ENCODE measurements at regions not wholly inside any gene's neighbourhood (a gene's known extent, or its start where the extent isn't known, plus 50 kb on each side); places are given as distances from the start of the nearest gene placed in this dataset.

DNA sequence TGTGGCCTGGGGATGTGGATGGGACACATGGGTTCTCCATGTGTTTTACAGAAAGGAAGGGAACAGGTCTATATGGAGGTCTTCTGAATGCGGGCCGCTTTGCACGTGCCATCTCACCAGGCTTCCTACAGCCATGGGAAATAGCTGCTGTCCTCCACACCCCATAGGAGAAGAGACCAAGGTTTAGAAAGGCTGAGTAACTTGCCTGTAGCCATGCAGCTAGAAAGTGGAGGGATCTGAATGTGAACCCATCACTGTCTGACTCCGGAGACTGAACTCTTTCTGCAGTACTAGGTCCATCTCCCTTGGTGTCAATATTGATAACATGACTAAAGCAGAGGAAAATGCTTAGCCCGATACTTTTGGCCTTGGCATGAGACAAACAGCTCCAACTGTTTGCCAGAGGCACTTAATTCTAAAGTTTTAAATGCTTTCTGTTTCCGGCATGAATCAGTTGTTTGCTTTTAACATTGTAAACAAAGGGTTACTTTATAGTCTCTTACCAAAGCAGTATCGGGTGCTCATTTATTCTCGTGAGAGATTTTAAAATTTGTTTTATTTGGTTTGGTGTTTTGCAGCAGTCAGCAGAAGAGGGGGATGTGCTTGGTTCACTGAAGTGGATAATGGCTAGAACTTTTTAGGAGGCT is 64.8 kb upstream of the LOXL4 start:
- no peak for DNase-seq

DNA sequence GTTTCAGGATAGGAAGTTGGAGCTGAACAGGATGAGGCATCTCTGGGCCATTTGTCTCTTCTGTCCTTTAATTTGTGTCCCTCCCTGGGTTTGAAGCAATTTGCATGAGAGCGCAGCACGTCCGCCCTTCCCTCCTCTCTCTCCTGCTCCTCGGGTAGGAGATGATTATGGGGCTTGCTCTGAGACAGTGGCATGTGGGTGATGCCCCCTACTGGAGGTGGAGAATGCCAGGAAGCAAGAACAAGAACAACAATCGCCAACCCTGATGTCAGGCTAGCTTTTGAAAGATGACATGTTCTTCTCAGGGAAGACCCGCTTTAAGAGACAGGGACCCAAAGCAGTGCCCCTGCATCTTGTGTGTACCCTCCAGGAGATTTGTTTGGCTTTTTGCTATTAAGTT is 63.9 kb upstream of the LOXL4 start:
- DNase-seq, result peak; percentile 46

DNA sequence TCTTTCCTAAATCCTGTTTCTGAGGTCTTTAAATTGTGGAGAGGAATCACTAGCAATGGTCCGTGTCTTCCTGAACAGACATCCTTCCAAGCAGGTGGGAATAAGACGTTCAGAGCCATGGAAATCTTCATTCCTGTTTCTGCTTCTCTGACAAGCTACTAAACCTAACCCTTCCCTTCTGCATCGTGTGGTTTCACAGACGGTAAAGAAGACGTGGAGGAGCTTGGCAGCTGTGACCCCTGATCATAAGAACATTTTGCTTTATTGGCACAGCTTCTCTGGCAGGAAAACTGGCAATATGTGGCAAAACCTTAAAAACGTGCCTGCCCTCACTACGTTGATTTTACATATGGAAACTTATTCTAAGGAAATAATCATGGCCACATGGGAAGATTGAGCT is 63.0 kb upstream of the LOXL4 start:
- DNase-seq, result no peak

DNA sequence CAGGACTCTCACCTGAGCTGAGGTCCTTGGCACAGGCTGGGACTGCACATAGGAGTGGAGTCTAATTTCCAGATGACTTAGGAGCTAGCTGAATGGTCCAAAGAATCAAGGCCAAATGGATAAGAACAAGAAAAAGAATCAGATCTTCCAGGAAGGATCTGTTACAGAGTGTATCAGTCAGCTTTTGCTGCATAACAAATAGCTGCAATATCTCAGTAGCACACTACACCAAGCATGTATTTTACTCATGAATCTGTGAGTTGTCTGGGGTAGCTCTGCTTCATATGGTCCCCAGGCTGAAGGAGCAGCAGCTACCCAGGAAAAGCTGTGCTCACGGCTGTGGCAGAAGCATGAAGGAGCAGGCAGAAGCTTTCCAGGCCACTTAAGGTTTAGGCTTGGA is 60.6 kb upstream of the LOXL4 start:
- no peak for DNase-seq

DNA sequence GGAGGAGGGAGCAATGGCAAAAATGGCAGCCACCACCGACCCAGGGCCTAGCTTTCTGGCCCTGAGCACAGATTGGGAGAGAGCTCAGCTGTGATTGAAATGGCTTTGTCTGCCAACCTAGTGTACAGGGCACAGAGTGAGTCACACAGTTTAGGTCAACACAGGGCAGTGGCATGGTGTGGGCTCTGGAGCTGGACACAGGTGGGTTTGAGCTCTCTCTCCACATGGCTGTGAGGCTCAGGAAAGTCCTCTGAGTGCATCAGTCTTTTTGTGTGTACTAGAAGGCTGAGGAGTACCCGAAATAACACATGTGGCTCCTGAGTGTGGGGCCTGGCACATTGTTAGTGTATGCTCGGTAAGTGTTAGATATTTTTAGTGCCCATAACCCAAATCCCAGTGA is 60.2 kb upstream of the LOXL4 start:
- no peak for DNase-seq

DNA sequence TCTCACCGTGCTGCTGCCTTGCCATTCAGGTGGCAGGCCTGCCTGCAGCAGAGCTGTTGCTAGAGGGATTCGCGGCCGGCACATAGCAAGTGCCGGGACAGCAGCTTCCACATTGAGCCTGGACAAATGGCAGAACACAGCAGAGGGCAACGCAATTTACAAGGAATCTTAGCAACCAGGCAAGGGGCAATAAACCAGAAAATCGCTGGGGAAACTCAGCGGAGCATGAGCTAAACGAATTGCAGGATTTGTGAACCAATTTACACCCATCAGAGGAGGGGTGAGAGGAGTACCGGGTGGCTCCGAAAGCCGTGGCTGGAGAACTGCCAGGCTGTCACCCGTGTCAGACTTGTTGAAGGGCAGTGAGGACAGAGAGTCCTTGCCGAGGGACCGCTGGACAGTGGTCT is 58.6 kb upstream of the LOXL4 start:
- DNase-seq, result peak; percentile 36

DNA sequence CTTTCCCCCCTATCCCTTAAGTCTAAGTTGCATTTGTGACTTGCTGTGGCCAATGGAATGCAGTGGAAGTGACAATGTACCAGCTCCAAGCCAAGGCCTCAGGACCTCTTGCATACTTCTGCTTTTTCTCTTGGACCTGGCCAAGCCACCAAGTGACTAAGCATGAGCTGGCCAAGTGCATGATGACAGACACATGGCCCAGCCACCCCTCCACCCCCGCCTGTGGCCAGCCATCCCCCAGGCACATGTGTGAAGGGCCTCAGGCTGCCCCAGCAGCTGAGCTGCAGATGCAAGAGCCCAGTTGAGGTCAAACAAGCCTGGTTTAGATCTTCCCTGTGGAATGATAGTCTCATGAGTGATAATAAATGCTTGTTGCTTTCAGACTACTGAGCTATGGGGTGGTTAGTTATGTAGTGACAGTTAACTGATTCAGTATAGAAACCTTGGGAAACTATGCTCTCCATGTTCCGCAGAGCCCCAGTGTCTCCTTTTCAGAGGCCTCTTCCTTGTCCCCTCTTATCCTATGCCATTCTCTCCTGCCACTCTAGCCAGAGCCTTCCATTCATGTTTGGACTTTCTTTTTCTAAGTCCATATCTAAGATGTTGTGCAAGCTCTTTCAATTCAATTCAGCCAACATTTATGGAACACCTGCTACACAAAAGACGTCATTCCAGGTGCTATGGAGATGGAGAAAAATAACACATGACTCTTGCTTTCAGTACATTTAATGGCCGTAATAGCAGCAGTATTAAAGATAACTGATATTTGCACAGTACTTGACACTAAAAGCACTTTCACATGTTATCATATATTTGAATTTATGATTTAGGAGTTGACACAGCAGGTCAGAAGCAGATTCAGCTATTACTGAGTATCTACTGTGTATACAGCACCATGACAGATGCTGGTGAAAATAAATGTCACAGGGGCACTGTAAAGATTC is 55.5 kb upstream of the LOXL4 start:
- DNase-seq, result peak; percentile 80

DNA sequence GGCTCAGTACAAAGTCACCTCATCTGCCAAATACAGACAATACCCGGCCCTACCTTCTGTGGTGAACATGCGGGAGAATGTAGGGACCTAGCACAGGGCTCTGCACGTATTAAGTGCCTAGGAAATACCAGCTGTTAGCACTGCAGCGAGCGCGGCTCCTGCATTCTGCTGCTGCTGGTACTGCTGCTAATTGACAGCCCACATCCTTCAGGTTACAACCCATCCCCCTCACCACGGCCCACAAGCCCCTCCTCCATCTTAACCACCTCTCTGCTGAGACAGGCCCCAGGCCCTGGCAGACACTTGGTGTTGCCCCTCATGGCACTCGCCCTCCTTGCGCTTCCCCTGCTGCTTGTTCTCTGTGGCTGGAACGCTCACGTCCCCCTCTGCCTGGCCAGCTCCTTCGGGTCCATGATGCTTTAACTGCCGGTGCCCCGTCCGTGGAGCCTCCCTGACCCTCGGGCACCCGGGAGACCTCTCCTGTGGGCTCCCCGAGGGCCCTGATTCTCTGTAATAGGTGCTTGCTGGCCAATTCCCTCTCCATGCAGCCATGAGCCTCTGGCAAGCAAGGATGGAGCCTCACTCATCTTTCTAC is 53.3 kb upstream of the LOXL4 start:
- DNase-seq, result no peak

DNA sequence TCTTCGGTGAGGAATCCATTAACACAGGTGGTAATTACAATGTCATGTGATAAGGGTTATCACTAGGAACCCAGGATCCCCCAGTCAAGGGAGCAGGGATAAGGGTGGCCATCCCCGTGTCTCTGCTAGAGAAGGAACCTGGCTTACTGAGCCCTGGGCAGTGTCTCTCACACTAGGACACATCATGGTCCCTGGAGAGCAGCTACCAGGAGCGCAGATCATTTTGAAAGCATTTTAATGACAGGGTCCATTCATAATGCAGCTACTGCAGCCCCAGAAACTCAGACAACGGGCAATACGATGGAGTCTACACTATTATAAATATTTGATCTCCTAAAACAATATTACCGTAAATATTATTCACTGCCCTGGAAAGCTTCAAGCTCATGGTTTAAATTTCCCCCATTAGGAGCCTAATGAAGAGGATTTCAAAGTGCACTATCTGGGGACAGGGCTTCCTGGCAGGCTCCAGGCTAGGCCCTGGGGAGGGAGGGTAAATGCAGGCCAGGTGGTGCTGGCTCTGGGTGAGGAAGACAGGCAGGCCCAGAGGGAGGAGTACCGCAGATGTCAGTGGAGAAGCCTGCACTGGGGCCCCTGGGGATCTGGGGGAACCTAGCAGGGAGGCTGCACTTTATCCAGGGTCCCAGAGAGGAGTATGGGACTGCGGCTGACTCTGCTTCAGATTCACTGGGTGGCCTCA is 52.6 kb upstream of the LOXL4 start:
- DNase-seq, result no peak

DNA sequence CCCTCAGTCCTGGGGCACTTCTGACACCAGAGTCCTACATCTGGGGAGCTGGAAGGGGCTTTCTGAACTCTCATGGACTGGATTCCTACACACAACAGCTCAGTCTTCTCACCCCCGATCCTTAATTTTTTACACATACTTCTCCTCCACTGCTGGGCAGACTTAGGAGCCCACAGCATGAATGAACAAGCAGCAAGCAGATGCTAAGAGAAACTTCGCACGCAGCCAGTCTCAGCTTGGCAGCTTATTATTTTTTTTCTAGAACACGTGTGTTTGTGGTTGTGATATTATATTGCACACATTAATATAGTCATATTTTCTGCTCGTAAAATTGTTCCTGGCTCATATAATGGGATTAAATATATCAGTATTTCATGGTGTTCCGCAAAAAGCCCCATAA is 50.9 kb upstream of the LOXL4 start:
- DNase-seq, result no peak
